NB4 (cell line): ENCODE measurements at regions not wholly inside any gene's neighbourhood (a gene's known extent, or its start where the extent isn't known, plus 50 kb on each side); places are given as distances from the start of the nearest gene placed in this dataset.

Experiments
- DNase-seq: peaks from one replicate; pipeline ENCODE4 v3.0.0; 2010; ENCODE audit warnings: low read depth
- H3K4me3 ChIP-seq: one replicate; pipeline ENCODE4 v1.5.1; 2011; ENCODE audit warnings: mild to moderate bottlenecking, low read depth, low read length, moderate library complexity
- MYC ChIP-seq: IDR thresholded peaks from 2 replicates; pipeline ENCODE4 v1.6.1; 2011; ENCODE audit warnings: low read depth, low read length
- POLR2A ChIP-seq: IDR thresholded peaks from 2 replicates; pipeline ENCODE4 v1.6.1; 2011; ENCODE audit warnings: mild to moderate bottlenecking; ENCODE audit not compliant: insufficient read length; ENCODE audit errors: extremely low read depth
- TF ChIP-seq, protein P1 (sequence below): IDR thresholded peaks from one replicate; pipeline ENCODE4 v1.5.1; 2012; ENCODE audit warnings: low read depth, low read length
- TF ChIP-seq, protein P2 (sequence below): IDR thresholded peaks from 2 replicates; pipeline ENCODE4 v1.6.1; 2011; ENCODE audit warnings: low read depth, low read length

DNA sequence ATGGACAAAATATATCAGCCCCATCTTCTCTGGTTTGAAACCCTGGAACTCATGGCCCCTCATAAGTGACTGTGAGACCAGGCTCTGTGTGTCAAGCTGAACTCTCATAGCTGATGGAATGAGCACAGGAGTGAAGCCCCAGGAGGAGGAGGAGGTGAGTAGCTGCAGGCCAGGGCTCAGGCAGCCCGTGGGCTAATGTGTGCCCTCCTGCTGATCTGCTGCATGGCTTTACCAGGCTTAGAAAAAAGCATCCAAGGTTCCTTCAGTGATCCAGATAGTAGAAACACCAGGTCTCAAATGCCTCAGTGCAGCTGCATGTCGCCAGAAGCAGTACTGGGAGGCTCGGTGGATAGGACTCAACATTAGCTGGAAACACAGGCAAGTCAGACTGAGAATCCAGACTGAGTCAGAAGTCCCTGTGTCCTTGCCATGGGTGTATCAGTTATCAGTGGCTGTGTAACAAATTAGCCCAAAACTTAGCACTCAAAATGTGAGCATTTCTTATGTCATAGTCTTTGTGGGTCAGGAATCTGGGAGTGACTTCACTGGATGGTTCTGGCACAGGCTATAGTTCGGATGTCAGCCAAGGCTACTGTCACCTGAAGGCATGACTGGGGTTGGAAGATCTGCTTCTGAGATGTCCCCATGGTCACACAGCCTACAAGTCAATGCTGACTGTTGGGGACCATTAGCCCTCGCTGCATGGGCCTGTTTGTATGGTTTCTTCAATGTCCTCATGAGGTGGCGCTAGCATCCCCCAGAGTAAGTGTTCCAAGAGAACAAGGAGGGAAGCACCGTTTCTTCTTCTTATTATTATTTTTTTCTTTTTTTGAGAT, 255.4 kb upstream of the IRF2BP2 start:
- DNase-seq: no peak
- TF ChIP-seq MYC: no peak
- TF ChIP-seq, protein P1, sequence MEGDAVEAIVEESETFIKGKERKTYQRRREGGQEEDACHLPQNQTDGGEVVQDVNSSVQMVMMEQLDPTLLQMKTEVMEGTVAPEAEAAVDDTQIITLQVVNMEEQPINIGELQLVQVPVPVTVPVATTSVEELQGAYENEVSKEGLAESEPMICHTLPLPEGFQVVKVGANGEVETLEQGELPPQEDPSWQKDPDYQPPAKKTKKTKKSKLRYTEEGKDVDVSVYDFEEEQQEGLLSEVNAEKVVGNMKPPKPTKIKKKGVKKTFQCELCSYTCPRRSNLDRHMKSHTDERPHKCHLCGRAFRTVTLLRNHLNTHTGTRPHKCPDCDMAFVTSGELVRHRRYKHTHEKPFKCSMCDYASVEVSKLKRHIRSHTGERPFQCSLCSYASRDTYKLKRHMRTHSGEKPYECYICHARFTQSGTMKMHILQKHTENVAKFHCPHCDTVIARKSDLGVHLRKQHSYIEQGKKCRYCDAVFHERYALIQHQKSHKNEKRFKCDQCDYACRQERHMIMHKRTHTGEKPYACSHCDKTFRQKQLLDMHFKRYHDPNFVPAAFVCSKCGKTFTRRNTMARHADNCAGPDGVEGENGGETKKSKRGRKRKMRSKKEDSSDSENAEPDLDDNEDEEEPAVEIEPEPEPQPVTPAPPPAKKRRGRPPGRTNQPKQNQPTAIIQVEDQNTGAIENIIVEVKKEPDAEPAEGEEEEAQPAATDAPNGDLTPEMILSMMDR: no peak
- no peak overlapping the region for H3K4me3 ChIP-seq

DNA sequence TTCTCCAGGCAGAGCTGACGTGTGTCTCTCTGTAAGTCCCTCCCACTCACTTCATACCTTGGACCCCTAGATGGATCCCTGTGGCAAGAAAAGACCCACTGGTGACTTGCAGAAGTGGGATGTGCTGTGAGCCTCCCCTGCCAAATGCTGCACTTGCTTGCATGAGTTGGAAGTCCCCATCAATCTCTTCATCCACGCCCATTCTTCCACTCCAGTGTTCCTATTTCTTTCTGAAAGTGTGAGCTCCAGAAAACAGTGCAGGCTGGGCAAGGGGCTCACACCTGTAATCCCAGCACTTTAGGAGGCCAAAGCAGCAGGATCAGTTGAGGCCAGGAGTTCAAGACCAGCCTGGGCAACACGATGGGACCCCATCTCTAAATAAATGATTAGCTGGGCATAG, 254.1 kb upstream of the IRF2BP2 start:
- DNase-seq: no peak
- TF ChIP-seq, protein P2, sequence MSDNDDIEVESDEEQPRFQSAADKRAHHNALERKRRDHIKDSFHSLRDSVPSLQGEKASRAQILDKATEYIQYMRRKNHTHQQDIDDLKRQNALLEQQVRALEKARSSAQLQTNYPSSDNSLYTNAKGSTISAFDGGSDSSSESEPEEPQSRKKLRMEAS: no peak
- TF ChIP-seq MYC (no peak), POLR2A (no peak)
- TF ChIP-seq, protein P1: no peak
- no peak overlapping the region for H3K4me3 ChIP-seq

- H3K4me3 ChIP-seq: no peak overlapping the region
- TF ChIP-seq, protein P1: no peak
- TF ChIP-seq POLR2A (no peak), MYC (no peak)
- TF ChIP-seq, protein P2: no peak
- DNase-seq: no peak
These were observed 253.6 kb upstream of the IRF2BP2 start for GRCh38 chr1:234863551-234863971.

DNA sequence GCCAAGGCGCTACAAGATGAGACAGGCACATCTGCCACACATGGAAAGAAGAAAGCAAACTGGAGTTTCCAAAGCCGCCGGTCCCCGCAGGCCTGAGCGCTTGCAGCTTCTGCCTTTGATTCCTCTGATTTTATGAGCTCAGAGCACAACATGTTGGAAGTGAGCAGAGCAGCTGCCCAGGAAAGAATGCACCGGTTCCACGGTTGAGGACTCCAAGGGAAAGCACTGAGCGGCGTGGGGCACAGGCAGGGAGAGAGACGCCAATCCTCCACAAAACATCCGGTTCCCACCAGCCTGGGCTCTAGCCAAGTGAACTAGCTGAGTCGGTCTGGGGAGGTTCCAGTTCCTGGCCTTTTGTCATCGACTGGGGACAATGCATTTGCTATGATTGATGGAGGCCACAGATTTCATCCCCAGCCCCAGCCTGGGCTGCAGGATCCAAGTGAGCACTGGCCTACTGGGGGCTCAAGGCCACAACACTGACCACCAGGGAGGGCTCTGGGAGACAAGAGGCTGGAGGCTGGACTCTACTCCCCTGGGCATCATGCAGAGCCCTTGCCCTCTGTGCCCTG, 253.1 kb upstream of the IRF2BP2 start:
- no peak for DNase-seq
- TF ChIP-seq MYC (no peak), POLR2A (no peak)
- TF ChIP-seq, protein P2: no peak
- TF ChIP-seq, protein P1: no peak
- H3K4me3 ChIP-seq: no peak overlapping the region

DNA sequence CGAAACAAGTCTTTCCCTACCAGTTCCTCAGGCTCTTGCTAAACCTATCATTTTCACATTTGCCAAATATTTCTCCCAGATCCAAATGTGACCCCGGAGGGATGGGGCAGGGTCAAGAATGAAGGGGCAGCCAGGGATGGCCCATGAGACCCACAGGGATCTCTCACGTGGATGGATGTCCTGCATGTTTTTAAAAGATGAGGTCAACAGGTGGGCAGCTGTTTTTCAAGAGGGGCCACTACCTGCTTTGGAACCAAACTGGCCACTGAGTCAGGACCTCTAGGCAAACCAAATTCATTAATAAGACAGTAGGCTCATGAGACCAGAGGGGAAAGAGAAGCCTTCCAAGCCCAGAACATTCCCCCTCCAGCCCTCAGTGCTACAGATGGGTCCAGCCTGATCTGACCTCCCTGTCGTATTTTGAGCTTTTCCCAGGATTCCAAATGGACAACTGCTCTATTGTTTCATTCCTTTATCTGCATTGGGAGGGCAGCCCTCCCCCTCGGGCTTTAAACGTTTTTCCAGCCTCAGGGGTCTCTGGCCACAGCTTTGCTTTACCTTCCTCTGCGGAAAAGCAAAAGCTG, 252.5 kb upstream of the IRF2BP2 start:
- TF ChIP-seq MYC: no peak
- TF ChIP-seq, protein P2: no peak
- TF ChIP-seq POLR2A: no peak
- TF ChIP-seq, protein P1: no peak
- no peak for DNase-seq
- no peak overlapping the region for H3K4me3 ChIP-seq
